Midbrain (tissue), 1 donor: ENCODE measurements at regions not wholly inside any gene's neighbourhood (a gene's known extent, or its start where the extent isn't known, plus 50 kb on each side); places are given as distances from the start of the nearest gene placed in this dataset.
"Not testable (repeated sequence)": the region's sequence is repeated elsewhere in the genome, so short reads cannot be mapped to it uniquely, and the experiment has no call there.

Experiments used
- DNase-seq: peaks from one replicate; lab custom pipeline; 2025; lab: John Stamatoyannopoulos, UW

DNA sequence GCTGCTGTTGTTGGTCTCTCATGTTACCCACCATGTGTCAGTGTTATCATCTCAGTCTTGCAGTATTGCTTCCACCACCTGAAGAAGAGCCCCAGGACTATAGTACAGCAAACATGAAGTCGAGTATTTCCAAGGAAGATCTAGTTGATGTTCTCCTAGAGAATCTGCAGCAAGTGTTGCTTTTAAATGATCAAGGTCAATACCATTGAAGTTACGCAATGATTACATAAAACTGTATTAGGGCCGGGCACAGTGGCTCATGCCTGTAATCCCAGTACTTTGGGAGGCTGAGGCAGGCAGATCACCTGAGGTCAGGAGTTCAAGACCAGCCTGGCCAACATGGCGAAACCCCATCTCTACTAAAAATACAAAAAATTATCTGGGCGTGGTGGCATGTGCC, 173.9 kb downstream of the TJP1 start:
- DNase-seq = not testable (repeated sequence)

- no peak for DNase-seq
Measured at GRCh38 chr15:29645841-29646240, 176.4 kb downstream of the TJP1 start.

DNA sequence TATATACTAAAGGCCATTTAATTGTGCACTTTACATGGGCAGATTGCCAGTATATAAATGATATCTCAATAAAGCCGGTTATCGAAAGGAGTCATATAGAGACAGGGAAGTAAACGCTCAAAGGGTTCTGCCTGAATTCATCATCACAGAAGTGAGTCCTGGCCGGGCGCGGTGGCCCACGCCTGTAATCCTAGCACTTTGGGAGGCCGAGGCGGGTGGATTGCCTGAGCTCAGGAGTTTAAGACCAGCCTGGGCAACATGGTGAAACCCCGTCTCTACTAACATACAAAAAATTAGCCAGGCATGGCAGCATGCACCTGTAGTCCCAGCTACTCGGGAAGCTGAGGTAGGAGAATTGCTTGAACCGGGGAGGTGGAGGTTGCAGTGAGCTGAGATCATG, 177.9 kb downstream of the TJP1 start:
- not testable (repeated sequence) for DNase-seq

DNA sequence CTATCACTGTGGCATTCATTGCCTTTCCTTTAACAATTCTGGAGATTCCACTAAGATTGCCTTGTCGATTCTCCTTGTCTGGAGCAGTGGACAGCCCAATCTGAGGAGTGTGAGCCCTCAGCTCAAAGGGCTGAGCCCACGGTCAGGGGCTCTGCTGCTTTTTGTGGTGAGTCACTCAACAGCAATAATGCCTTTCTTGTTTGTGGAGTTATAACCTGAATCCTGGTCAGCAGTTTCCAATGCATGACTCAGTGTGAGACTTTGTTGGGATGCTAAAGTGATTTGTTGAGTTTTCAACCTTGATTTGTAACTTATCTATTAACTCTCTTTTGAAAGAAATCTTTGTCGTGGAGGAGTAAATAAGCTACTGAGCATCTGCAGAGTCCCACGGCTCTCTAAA, 183.5 kb downstream of the TJP1 start:
- DNase-seq = no peak

DNA sequence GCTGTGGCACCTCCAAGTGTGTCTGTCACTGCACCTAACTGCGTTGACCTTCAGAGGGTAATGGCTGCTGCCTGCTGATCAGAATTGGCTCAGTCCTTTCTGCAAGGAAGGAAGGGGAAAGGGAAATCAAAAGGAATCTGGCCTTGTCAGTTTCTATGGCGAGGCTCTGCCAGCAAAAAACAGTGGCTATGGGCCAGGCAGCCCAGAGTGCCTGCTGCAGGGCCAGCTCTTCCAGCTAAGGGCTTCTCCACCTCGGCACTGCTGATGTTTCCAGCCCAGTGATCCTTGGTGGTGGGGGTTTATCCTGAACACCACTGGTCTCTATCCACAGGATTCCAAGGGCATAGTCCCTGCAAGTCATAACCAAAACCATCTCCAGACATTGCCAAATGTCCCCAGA, 184.3 kb downstream of the TJP1 start:
- no peak for DNase-seq

GRCh38 chr15:29637555-29637954, 184.7 kb downstream of the TJP1 start:
- DNase-seq = no peak

DNA sequence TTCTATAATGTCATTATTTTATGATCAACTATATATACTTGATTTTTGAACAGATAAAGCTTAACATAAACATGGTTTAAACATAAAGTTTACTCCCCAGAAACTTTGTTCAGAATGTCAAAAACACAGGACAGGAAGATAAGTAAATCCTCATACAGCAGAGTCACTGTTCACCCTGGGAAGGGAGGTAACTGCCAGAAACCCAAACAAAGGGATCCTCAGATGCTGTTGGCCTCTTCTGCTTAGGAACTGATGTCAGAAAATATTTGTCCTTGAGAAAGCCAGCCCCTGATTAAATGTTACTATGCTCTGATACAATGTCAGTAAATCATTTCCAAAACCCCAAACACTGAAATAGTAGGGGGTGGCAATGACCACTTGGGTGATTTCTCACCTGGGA, 185.3 kb downstream of the TJP1 start:
- no peak for DNase-seq

- no peak for DNase-seq
Measured at GRCh38 chr15:29636140-29636539, 186.1 kb downstream of the TJP1 start.

DNA sequence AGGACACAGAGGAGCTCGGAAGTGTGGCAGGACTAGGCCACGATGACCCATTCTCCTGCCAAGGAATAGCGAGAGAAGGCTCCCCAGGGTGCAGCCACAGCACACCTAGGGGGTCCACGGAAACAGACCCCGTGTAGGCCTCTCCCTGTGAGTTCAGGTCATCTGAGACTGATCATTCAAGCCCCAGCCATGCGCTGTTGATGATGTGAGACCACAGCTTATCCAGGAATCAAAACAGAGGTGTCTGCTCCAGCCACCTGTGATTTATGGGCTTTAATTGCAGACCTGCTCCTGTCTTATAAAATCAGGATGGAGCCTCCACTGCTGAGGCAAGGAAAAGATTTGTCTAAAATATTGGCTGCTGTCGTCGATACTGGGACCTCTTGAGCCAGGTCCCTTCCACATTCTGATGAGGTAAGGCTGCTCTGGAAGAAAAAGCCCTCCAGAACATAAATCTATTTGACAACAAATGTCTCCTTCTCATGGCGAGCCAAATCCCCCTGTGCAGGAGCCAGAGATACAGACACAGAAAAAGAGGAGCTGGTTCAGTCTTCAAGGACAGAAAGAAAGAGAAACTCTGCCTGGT, 186.7 kb downstream of the TJP1 start:
- no peak for DNase-seq

- DNase-seq = no peak
Measured at GRCh38 chr15:29633971-29634370, 188.3 kb downstream of the TJP1 start.

DNA sequence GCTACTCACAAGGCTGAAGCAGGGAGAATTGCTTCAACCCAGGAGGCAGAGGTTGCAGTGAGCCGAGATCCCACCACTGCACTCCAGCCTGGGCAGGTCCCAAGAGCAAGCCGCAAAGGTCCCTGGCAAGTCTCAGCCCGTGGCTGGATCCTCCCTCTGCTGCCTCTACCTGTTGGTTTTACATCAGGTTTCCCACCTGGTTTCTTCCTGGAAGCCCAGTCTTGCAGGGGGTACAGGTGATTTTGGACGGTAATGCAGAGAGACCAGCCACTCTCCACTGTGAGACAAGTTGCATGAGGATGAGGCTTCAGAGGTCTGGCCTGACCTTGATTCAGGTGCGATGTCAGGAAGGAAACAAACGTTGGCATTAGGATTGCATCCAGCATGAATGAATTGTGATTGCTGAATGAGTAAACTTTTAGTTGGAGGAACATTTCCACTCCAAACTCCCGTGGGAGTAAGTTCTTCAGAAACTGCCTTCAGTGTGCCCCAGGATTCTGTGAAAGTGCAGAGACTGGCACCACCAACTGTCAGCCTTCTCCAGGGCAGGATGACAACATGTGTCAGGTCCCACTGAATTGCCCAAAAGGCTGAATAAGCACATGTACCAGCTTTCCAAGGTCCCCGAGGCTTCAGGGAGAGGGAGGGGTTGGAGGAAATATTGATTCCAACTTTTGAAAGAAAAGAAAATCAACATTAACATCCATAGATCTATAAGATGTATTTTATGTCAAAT, 189.4 kb downstream of the TJP1 start:
- no peak for DNase-seq

- DNase-seq = no peak
Measured at GRCh38 chr15:29631076-29632070, 190.9 kb downstream of the TJP1 start.

DNA sequence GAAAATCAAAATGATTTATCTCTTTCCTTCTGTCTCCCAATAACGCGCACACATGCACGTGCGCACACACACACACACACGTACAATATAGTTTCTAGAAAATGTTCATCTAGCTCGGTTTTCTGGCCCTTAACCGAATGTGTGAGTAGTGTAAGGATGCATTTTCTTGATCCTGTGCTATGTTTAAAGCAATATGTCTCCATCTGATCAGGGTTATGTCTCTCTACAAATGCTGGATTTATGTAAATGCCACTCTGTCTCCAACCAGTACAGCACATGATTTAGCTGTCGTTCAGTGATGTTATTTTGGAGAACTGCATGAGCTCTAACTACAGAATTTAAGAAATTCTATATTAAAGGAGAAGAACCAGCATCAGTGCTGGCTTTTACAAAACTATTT, 198.0 kb downstream of the TJP1 start:
- DNase-seq = no peak

DNA sequence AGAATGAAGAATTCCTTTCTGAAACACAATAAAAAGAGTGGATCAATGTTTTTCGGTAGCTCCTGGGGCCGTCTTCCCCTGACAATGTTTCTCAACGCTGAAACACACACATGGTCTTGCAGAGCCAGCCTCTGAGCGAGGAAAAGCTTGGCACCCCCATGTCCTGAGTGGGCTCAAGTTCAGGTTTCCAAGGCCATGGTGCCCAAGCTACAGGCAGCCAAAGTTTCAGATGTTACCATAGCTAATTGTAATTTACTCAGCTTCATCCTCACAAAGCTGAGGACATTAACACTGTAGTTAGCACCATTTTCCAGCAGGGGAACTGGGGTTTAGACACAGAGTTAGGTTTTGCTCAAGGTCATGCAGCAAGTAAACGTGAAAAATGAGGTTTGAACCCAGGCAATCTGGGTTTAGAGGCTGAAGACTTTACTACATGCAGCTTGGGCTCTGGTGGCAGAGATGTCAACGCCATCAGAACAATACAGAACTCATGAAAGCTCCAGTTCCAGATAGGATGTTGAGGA, 199.1 kb downstream of the TJP1 start:
- no peak for DNase-seq

DNA sequence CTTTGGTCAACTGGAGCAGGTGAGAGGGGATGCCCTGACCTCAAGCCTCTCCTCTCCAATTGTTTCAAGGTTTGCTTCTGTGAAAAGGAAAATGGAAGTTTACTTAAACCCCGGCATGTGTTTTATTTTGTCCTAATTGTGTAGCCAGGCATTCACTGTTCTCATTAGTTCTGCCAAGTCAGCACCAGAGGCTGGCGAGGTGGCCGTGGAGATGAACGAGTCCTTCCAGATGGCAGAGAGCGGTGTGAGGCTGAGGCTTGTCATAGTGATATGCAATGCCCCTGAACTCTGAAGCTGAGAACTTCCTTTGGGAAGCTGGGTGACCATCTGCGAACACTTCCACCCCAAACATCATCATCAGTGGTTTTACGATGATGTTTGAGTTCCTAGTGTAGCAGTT, 199.6 kb downstream of the TJP1 start:
- no peak for DNase-seq

DNA sequence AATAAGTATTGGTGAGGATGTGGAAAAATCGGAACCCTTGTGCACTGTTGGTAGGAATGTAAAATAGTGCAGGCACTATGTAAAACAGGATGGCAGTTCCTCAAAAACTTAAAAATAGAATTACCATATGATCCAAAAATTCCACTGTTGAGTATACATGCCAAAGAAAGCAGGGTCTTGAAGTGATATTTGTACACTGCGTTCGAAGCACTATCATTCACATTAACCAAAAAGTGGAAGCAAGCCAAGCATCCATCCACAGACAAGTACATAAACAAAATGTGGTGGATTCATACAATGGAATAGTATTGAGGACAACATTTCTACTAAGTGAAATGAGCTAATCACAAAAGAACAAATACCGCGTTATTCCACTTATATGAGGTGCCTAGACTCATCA, 200.7 kb downstream of the TJP1 start:
- no peak for DNase-seq

DNA sequence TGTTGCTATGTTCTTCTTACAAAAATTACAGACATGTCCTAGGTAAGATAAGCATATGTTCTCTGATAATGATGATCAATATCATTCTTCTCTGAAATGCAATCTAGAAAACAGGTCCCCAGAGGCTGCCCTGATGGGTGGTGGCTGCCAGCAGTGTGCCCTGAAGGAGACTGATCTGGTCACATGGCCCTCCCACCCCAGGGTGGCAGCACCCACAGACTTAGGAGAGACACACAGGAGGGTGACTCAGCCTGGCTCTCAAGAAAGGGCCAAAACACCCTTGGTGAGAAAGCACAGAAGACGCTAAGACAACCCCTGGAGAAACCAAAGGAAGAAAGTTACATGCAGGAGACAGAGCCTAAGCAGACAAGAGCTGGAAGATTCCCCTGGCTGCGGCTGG, 203.7 kb downstream of the TJP1 start:
- DNase-seq = no peak

DNA sequence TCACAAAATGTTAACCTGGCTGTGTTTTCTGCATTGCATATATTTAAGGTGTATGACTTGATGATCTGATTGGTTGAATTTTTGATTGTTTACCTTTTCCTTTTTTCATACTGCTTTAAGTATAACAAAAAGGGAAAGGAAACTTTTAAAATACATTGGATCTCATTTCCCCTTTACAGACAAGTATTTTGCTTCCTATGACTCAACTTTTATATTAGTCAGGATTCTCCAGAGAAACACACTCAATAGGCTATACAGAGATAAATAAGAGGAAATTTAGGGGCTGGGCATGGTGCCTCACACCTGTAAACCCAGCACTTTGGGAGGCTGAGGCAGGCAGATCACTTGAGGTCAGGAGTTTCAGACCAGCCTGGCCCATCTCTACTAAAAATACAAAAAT, 205.8 kb downstream of the TJP1 start:
- DNase-seq = no peak

DNA sequence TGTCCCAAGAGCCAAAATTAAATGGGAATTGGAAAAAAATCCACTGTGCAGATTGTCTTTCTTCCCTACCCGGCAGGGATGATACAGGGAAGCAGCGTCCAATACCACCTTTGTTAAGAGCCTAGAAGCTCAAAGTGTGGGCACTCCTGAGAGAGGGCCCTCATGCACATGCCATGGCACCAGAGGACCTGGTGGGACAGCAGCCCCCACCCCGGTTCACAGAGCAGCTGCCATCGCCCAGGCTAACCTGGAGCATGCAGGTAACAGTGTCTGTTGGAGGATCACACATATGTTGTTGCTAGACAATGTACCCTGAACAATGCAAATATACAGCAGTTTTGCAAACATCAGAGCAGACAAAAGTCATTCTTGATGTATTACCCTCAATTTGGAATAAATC, 206.5 kb downstream of the TJP1 start:
- no peak for DNase-seq

- no peak for DNase-seq
Measured at GRCh38 chr15:29613951-29614382, 208.3 kb downstream of the TJP1 start.

- no peak for DNase-seq
Measured at GRCh38 chr15:29612701-29613100, 209.6 kb downstream of the TJP1 start.

GRCh38 chr15:29612096-29612495, 210.2 kb downstream of the TJP1 start:
- no peak for DNase-seq

DNA sequence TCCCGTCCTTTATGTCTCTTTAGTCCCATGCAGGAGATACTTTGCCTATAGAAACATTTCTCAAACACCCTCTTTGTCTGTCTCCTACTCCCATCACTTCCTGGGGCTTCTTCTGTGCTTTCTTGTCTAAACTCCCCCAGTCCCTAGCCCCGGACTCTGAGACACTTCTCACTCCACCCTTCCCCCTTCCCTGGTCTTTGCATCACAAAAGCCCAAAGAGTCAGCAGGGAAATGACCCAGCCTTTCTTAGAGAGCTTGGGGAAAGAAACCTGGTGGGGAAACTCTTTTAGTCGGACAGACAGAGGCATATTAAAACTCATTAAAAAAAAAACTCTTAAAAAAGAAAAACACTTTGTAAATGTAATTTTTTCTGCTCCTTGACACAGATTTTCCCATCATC, 211.2 kb downstream of the TJP1 start:
- no peak for DNase-seq
